ENCODE measurements at regions not wholly inside any gene's neighbourhood (a gene's known extent, or its start where the extent isn't known, plus 50 kb on each side); places are given as distances from the start of the nearest gene placed in this dataset.
"Not testable (repeated sequence)": the region's sequence is repeated elsewhere in the genome, so short reads cannot be mapped to it uniquely, and the experiment has no call there.

DNA sequence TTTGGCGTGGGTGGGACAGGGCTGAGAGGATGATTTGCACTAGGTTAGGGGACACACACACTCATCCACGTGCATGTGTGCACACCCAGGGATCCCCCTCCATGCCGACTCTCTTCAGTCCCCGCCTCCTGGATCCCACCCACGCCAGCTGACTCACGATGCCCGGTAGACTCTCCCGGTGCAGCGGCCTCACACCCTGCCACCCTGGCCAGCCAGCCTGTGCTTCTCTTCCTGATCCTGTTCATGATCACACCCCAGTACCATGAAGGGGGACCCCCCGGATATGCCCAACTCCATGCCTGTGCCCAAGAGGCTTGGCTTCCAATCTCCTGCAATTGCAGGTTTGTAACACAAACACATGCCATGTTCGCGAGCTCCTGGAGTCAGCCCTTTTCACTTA, 157.8 kb upstream of the HDAC4 start:
- no peak for DNase-seq

DNA sequence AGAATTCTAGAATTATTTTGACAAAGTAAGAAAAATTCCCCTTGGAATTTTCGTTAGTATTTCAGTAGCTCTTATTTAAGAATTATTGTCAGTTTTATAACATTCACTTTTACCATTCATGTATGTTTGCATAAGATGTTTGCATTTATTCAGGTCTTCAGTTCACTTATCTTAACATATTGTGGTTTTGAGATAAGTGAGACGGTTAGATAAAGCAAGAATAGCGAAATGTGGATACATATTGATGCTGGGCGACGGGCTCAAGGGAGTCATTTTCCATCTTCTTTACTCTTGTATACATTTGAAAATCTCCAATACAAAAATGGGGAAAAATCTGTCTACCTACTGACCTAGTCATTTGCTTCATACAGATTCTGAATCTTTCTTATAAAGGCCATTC, 156.7 kb upstream of the HDAC4 start:
- no peak for DNase-seq

DNA sequence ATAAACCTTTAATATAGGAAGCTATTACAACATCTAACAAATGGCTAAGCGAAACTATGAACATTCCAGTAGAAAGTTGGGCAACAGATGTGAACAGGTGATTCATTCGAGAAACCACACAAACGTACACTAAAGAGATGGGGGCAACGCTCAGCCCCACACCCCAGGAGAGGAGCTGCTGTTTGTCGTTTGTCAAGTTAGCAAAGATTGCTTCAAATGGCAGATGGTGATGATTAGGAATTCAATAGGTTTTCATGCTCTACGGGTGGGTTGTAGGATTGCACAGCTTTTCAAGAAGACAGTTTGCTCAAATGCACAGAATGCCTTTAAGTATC, 154.7 kb upstream of the HDAC4 start:
- no peak for DNase-seq

DNA sequence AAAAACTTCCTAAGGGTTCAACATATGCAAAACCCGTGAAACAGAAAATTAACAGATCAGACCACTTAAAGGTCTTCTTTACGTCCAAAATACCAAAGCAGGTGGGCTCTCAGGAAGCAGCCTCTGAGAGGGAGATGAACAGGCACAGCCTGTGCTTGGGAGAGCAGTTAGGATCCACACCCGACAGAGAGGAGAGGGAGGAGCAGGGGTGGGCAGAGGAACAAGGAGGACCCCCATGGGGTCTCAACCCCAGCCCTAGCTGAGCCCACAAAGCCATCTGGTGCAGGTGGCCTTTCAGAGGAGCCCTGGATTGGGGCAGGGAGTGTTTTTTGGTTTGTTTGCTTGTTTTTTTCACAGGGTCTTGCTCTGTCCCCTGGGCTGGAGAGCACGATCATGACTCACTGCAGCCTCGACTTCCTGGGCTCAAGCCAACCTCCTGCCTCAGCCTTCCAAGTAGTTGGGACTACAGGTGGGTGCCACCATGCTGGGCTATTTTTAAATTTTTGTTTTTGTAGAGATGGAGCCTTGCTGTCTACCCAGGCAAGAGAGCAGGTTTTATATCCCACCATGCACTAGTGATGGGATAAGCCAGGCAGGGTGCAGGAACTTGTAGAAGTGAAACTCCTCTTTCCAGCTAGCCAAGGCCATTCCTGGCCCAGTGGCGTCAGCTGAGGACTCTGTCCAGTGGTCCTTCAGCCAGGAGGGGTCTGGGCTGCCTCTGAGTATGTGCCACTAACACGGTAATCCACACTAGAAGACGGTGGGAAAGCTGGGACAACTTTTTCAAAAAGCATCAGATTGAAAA, 154.1 kb upstream of the HDAC4 start:
- no peak for DNase-seq

DNA sequence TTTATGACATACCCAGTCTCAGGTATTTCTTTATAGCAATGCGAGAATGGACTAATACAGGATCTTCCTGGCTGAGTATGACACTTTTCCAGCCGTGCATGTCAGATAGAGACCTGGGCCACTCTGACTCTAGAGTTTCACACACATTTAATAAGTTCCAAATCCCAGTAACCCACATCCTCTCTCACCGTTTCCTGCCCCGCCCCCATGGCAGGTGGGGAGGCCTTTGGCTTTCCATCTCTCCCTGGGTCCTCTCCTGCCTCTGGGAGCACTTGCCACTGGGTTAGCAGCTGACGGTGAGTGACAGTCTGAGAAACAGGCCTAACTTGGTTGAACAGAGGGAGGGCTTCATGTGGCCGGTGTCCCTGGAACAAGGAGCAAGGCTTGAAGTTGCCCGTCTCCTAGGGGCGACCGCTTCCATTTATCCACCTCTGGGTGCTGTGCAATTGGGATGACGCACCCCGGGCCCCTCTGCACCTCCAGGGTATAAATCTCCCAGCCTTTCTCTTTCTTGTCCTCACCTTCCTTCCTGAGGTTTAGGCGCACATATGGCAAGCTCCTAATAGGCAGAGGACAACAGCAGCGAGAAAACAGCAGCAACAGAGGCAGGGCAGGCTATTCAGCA, 152.7 kb upstream of the HDAC4 start:
- no peak for DNase-seq

DNA sequence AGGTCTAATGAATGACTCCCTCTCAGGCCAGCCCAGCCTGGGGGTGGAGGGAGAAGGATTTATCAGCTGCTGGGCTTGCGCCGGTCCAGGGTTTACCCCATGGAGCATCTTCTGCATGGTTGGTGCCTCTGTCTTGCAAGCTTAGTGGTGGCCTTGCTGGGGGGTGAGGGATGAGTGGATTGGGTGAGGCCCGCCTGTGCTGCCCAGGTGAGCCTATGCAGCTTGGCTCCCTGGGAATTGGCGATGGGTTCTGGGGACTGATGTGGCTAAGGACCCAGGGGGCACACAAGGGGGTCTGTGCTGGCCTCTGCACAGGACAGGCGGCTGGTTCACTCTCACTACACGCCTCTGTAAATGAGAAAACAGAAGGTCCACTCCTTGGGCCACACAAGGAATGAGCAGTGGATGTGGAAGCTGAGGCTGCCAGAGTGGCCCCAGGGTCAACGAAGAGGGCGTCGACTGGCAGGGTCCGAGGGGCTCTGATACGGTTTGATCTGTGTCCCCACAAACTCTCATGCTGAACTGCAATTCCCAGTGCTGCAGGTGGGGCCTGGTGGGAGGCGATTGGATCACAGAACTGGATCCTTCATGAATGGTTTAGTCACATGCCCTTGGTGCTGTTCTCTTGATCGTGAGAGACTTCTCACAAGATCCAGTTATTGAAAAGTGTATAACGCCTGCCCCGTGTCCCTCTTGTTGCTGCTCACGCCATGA, 151.6 kb upstream of the HDAC4 start:
- DNase-seq: no peak

DNA sequence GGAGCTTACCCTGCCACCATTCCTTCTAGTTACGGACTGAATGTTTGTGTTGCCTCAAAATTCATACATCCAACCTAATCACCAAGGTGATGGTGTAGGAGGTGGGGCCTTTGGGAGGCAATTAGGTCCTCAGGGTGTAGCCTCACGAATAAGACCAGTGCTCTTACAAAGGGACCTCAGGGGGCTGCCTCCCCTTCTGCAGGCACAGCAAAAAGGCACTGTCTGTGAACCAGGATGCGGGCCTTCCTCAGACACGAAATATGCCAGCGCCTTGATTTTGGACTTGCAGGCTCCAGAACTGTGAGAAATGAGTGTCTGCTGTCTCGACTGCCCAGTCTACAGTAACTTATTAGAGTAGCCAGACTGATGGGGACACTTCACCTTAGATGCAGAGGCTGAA, 150.4 kb upstream of the HDAC4 start:
- DNase-seq: no peak

DNA sequence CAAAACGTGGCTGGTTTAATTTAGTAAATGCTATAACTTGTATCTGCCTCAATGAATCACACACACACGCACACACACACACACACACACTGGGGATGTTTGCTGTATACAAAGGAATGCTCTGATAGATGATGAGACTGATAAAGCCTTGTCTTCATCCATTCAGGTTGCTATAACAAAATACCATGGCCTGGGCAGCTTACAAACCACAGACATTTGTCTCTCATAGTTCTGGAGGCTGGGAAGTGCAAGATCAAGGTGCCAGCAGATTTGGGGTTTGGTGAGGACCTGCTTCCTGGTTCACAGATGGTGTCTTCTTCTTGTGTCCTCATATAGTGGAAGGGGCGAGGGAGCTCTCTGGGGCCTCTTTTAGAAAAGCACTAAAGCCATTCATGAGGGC, 149.5 kb upstream of the HDAC4 start:
- DNase-seq: no peak

DNA sequence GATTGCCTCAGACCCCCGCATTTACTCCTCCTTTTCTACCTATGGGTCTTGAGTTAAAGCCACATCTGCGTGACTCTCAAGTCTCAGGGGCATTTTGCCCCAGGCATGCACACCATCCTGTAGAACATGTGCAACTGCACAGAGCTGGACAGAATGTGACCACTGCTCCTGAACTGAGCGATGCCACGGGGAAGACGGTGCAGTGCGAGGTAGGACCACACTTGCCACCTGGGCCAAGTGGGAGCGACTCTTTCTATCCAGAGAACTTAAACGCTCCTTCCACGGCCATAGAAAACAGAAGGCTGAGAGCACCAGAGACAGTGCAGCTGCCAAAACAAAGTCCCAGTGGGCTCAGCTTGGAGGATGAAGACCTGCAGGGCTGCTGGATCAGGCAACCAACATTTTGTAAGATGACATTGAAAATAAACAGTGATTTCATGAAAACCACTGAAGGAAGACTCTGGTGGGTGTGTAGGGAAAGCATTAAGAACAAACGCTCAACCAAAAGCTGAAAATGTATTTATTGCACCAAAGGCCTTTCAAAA, 149.0 kb upstream of the HDAC4 start:
- DNase-seq: no peak

DNA sequence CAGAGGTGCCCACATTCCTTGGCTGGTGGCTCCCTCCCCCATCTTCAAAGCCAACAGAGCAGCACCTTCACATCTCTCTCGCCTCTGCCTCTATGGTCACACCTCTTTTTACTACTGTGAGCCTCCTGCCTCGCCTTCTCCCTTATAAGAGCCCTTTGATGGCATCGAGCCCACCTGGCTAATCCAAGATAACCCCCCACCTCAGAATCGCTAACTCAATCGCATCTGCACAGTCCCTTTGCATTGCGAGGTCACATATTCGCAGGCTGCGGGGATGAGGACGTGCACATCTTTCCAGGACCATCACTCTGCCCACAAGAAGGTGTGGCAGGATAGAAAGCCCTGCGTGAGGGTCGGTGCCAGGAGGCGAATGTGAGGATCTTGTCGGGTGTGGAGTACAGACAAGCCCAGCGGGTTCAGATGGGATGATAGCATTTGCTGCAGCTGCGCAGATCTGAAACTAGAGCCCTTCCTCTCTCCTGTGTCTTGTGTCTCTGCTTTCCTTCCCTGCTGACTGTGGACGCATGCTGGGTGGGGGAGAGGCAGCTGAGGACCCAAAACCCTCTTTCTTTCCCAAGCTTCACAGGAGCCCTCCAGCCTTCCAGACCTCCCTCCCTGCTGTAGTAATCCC, 148.3 kb upstream of the HDAC4 start:
- DNase-seq: no peak

DNA sequence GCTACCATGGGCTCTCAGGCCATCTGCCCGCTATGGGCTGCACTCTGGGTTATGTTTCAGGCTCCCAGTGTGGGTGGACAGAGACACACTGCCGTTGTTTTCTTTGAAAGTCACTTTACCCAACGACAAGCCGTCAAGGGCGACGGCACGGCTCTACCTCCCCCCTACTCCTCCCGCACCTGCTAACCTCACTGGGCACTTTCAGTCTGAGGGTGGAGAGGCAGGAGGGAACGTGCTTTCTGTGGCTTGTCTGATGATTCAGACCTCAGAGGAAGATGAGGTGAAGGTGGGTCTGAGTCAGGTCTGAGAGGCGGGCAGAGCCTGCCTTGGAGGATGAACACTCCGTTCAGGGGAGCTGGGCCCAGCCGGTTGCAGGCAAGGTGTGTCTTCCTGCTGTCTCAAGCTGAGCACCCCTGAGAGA, 147.6 kb upstream of the HDAC4 start:
- no peak for DNase-seq

DNA sequence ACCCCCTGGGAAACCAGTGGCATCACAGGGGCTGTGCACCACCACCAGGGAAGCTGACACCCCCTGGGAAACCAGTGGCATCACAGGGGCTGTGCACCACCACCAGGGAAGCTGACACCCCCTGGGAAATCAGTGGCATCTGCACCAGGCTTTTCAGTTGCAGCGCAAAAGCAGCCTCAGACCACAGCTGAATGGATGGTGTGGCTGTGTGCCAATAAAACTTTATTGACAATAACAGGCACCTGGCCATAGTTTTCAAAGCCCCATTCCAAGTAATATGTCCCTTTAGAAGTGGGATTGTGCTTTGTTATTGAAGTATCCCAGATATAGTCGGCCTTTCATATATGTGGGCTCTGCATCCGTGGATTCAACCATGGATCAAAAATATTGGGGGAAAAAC, 146.3 kb upstream of the HDAC4 start:
- not testable (repeated sequence) for DNase-seq

DNA sequence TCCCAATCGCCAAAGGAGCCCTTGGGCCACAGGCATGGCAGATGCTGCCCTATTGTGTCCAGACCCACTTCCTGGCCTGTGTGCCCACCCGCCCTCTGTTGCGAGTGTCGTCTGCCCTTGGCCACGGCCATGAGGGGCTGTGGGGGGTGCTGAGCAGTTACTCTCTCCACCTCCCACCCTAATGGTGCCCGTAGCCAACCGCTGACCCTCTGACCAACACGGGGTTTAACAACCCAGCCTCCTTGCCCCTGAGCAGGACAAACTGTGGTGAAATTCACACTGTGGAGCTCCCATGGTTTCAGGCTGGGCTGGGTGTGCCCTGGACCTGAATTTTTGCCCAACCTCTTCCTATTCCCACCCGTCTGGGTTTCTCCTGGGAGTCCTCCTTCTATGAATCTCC, 145.7 kb upstream of the HDAC4 start:
- no peak for DNase-seq

DNA sequence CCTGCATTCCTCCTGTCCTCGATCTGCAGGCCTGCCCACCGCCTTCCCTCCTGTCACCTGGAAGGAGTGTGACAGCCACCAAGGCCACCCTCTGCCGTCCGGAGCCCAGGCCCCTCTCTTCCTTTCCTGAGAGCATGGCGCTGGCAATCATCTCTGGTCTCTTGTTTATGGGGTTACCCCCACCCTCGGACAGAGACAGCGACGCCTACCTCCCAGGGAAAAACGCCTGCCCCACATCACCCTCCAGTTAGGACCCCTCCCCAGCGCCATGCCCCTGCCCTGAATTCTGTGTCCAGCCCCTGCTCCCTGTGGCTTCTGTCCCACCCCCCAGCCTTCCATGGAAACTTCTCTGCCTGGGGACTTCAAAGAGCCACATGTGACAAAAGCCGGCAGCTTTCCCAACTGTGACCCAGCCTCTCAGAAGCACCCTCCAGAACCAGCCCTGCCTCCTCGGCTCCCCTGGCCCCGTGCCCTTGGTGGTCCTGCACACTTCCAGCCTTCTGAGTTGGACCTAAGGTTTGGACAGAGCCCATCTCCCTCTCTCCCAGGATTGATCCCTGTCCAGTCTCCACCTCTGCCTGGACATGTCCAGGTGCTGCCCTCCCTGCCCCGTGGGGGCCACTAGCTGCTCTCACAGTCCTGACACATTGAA, 145.0 kb upstream of the HDAC4 start:
- no peak for DNase-seq

DNA sequence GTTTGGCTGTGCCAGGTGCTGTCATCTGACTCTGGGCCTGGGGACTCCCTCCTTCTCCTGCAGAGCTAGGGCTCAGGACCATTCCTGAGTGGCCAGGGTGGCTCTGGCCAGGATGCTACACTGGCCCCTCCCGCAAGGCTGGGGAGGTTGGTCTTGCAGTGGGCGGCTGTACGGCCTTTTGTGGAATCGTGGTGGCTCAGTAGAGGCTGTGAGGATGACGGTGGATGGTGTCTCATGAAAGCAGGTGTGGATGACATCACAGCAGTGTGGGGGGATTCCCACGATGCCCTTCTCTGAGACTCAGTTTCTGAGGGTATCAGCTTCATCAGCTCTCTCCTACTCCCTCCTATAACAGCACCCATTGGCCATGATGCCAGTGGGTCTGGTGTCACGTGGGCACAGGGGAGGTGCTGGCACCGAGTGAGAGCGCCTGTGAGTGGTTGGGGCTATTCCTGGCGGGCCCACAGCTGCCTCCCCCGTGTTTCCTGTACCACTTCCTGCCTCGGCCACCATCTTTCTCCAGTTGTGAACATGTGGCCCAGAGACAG, 144.2 kb upstream of the HDAC4 start:
- DNase-seq: no peak

DNA sequence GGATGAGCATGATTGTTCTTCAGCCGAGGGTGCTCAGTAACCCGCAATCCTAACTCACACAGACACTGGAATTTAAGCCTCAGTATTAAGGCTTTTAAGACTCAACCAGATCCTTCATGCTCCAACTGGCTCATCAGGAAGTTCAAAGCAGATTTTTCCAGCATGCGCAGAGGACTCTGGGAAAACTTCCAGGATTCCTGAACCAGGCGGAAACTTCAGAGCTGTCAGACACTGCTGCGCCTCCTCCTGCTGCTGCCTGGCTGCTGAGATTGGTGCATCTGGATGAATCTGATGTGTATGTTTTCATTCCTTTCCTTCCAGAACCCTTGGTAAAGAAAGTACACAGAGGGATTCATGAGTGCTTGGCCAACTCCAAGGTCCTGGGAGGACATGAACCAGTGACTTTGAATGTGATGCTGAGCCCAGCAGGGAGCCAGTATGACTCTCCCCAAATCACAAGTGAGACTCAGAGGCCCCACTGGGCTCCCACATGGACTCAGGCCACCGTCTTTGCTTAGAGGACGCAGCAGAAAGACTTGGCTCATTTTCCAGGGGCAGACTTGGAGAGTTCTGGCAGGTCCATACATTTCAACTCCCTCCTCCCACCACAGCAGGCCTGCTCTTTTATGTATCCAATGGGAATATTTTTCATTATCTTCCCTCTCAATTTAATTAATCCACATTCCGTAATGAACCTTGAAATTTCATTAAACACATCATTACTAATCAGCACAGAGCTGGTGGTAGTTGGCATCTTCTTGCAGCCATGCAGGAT, 143.5 kb upstream of the HDAC4 start:
- DNase-seq: no peak

DNA sequence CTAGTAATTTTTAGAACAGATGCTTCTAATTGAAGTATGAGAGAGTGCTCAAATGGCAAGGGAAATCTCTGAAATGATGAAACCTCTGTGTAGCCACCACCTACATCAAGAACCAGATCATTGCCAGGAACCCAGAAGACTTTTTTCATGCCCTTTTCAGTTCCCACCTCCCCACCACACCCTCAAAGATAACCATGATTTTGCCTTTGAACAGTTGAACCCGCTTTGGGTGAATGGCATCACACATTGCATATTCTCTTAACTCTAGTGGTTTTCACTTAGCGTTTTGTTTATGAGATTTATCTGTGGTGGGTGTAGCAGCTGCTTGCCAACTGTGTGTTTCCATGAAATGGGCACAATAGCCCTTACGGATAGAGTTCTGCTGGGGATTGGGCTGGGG, 142.9 kb upstream of the HDAC4 start:
- DNase-seq: no peak

DNA sequence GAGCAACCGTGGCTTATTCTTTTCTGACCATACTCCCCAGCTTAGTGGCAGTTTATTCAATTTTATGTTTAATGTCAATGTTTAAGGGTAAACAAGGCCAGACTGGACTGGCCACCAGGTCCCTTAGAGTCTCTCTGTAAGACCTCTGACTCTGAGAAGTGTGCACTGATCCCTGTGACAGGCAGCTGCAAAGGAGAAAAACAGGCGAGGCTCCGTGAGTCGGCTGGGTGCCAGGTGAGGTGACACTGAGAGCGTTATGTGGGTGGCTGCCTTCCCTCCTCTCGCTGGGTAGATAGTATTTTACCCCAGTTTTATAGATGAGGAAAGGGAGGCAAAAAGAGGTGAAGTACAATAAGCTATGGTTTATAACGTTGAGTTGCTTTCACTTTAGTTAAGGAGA, 139.4 kb upstream of the HDAC4 start:
- no peak for DNase-seq

DNA sequence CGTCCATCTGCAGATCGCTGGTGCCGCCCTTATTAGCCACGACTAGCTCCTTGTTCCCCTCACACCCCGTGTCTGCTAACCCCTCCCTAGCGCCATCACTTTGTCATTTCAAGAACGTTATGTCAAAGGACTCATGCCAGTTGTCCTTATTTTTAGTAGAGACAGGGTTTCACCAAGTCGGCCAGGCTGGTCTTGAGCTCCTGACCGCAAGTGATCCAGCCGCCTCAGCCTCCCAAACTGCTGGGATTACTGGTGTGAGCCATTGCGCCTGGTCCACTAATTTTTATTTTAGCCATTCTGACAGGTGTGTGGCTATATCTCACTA, 138.9 kb upstream of the HDAC4 start:
- DNase-seq: no peak

DNA sequence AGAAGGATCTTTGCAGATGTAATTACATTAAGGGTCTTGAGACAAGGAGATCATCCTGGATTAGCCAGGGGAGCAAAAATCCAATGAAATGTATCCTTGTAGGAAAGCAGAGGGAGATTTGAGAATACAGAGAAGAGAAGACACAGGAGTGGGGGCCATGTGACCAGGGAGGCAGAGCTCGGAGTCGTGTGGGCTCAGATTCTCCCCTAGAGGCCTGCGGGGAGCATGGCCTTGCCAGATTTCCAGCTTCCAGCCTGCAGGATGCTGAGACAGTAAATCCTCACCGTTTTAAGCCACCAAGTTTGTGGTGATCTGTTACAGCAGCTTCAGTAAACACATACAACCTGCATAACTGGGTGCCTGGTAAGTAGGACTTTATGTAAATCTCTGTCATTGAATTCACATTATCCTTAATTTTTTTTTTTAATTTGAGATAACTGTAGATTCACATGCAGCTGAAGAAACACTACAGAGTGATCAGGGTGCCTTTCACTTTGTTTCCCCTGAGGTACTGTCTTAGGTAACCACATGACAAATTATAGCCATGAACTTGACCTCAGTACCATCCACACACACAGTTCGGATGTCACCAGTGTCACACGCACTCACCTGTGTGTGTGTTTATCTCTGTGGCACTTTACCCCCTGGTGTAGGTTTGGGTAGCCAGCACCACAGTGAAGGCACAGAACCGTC, 138.4 kb upstream of the HDAC4 start:
- no peak for DNase-seq

DNA sequence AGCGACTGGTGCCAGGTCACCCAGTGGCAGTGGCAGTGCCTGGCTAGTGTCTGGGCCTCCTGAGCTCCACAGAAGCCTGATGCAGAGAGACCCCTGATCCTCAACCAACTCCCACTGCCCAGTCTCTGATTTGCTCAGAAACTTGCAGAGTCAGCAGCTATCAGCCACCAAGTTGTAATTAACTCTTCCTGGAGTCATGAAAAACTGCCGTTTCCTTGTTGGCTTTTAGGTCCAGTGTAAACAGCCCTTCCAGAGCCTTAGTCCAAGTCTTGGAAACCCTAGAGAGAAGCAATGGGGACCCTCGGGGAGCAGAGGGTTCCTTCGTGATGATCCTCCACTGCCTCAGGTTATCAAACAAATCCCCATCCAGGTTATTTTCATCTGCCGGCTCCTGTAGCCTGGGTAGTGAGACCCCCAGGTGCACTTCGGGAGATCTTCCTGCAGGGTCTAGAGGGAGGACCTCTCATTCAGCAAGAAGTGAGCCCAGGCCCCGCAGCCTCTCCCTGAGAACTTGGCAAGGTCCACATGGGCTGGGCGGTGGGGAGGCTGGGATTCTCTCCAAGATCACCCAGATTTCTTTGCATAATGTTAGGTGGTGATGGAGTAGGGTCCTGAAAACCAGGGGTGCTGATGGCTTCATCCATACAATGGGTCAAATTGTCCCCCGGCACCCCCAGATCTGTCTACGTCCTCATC, 137.7 kb upstream of the HDAC4 start:
- DNase-seq: no peak

Measured in Kasumi-1 (cell line).